ENCODE measurements at regions not wholly inside any gene's neighbourhood (a gene's known extent, or its start where the extent isn't known, plus 50 kb on each side); places are given as distances from the start of the nearest gene placed in this dataset.

GRCh38 chr18:22282311-22283115, 113.1 kb downstream of the GATA6 start:
- peak overlapping the region; percentile 74 to 90 (median 82) for H3K27ac Mint-ChIP-seq
- H3K4me1 Mint-ChIP-seq, result peaks cover 0 to 18% (median 16%) of the 10 kb centered on the region in 4 donors
- H3K4me3 Mint-ChIP-seq, result peak overlapping the region in 4 of 10 donors; percentile 16 to 37 (median 32)
- peaks cover 0 to 5% (median 0%) of the 10 kb centered on the region in 9 donors for H3K9me3 Mint-ChIP-seq
- POLR2A ChIA-PET, result interaction anchor here (0.6 to 1.1 kb wide), 2 partner anchors 12 to 65 kb away, joined by 4 to 5 read pairs; no protein-coding TSS in a partner anchor
- peak; percentile 85 to 91 for ATAC-seq
- peaks cover 0 to 2% (median 0%) of the 10 kb centered on the region in 3 donors for H3K36me3 Mint-ChIP-seq
- H3K27me3 Mint-ChIP-seq, result peaks cover 0 to 11% (median 2%) of the 10 kb centered on the region in 5 donors
- DNase-seq, result peak in 8 of 10 donors; percentile 4 to 65 (median 46)

DNA sequence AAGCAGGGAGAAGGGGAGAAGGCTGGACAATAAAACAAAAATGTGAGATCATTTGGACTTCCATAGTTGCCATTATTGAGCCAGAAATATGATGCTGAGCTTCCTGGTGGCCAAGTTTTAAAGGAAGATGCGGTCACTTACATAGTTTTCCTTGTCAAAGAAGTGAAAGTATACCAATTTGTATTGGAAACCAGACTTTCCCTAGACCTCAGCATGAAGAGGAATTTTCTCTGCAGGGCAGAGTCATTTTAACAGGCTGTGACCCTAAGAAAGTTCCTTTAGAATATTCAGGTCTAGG, 111.0 kb downstream of the GATA6 start:
- peak overlapping the region in 2 of 10 donors; percentile 52 to 61 for H3K27ac Mint-ChIP-seq
- DNase-seq (no peak), ATAC-seq (no peak)
- POLR2A ChIA-PET, result interaction anchor here (1.8 kb wide), 1 partner anchor 67 kb away, joined by 6 read pairs; no protein-coding TSS in a partner anchor
- H3K9me3 Mint-ChIP-seq, result peaks cover 0 to 4% (median 0%) of the 10 kb centered on the region in 9 donors
- H3K36me3 Mint-ChIP-seq, result peaks cover 0 to 2% (median 0%) of the 10 kb centered on the region in 3 donors
- peaks cover 0 to 17% (median 9%) of the 10 kb centered on the region in 4 donors for H3K4me1 Mint-ChIP-seq
- peaks cover 0 to 11% (median 3%) of the 10 kb centered on the region in 5 donors for H3K27me3 Mint-ChIP-seq
- no peak overlapping the region for H3K4me3 Mint-ChIP-seq

DNA sequence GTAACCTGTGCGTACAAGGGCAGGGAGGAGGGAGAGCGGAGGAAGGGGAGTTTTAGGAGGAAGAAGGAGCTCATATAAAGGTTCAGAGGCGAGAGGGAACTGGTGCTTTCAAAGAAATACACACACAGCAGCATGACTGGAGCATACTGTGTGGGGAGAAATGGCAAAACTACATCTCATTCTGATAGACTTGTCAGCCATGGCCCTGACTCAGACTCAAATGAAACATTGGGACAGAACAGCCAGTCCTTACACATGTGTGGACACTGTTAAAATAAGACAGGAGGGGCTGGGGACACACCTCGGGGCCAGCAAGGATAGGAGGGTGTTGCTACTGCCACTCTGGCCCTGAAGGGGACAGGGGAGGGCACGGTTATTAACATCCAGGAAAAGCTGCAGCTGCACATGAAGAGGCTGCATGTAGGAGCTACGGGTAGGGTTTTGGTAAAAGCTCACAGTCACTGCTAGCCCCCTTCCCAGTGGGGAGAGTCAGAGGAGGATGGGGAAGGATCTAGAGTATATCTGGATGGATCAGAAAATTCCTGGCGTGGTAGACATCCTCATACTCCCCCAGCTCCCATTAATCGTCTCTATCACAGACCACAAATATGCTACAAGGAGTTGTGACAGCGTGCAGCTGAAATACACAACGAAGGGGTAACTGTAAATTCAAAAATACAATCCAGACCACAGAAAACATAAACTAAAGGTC, 110.5 kb downstream of the GATA6 start:
- ATAC-seq (no peak), DNase-seq (no peak)
- Mint-ChIP-seq H3K36me3 (peaks cover 0 to 2% (median 0%) of the 10 kb centered on the region in 3 donors), H3K4me3 (no peak overlapping the region), H3K4me1 (peaks cover 0 to 17% (median 8%) of the 10 kb centered on the region in 4 donors), H3K9me3 (peaks cover 0 to 4% (median 0%) of the 10 kb centered on the region in 9 donors), H3K27me3 (peaks cover 0 to 11% (median 0%) of the 10 kb centered on the region in 5 donors), H3K27ac (peak overlapping the region in 5 of 10 donors; percentile 8 to 75 (median 34))
- POLR2A ChIA-PET, result interaction anchor here (1.8 kb wide), 1 partner anchor 68 kb away, joined by 6 read pairs; no protein-coding TSS in a partner anchor

GRCh38 chr18:22278798-22279197, 109.4 kb downstream of the GATA6 start:
- Mint-ChIP-seq H3K27ac (peak overlapping the region in 2 of 10 donors; percentile 7 to 78), H3K4me3 (no peak overlapping the region), H3K4me1 (peaks cover 0 to 17% (median 9%) of the 10 kb centered on the region in 4 donors), H3K27me3 (peaks cover 0 to 11% (median 2%) of the 10 kb centered on the region in 5 donors), H3K9me3 (peaks cover 0 to 7% (median 0%) of the 10 kb centered on the region in 9 donors), H3K36me3 (peaks cover 0 to 1% (median 0%) of the 10 kb centered on the region in 3 donors)
- no peak for ATAC-seq
- POLR2A ChIA-PET, result no interaction called here
- no peak for DNase-seq

GRCh38 chr18:22277758-22278157, 108.4 kb downstream of the GATA6 start:
- Mint-ChIP-seq H3K27me3 (peaks cover 0 to 11% (median 2%) of the 10 kb centered on the region in 5 donors), H3K9me3 (peaks cover 0 to 3% (median 0%) of the 10 kb centered on the region in 9 donors), H3K4me1 (peaks cover 0 to 12% (median 8%) of the 10 kb centered on the region in 4 donors), H3K36me3 (no peaks in the 10 kb centered on the region), H3K27ac (peak overlapping the region in 1 of 10 donors; percentile 2), H3K4me3 (no peak overlapping the region)
- no peak for ATAC-seq
- no peak for DNase-seq
- POLR2A ChIA-PET, result no interaction called here

DNA sequence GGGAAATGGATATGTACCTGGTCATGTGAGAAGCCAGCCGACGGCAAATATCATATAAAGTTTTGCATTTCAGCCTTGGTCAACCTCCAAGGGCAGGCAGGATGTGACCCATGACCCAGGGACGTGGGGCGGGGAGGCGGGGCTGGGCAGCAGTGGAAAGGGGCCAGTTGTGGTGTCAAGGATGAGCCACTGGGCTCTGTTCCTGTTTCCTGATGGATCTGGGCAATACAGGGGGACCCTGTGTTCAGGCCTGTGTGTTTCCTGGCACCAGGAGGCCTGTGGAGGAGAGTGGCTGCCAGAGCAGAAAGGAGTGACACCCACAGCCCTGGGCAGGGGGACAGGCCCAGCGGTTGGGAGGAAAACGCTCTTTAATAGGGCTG, 106.9 kb downstream of the GATA6 start:
- Mint-ChIP-seq H3K4me3 (no peak overlapping the region), H3K9me3 (peaks cover 0 to 3% (median 0%) of the 10 kb centered on the region in 9 donors), H3K27me3 (peaks cover 0 to 11% (median 3%) of the 10 kb centered on the region in 5 donors), H3K4me1 (peaks cover 0 to 6% (median under 1%) of the 10 kb centered on the region in 4 donors), H3K27ac (no peak overlapping the region), H3K36me3 (no peaks in the 10 kb centered on the region)
- POLR2A ChIA-PET, result no interaction called here
- no peak for DNase-seq
- ATAC-seq, result no peak

DNA sequence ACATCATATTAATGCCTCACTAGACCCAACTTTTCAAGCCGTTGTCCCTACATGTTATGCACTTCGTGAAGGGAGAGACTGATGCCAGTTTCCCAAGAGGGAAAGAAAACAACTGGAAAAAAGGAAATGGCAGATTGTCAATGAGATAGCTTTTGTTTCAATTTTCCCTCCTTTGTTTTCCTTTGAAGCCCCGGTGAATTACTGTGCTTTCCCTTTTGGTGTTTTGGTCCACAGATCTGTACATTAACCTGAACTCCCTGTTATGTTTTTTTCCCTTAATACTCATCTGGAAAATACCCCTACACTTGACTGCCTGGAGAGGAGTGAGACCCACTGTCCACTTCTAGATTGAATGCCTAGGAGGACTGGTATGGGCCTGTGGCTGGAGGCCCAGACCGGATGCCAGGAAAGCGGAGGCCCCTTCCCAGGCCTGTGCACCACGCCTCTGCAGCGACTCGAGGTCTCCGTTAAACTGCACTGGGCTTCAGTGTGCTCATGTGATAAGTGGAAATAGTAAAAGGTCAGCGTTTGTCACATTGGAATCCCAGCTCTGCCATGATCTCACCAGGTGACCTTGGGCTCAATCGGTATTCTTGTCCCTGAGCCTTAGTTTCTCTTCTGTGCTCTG, 106.4 kb downstream of the GATA6 start:
- peaks cover 0 to 6% (median 2%) of the 10 kb centered on the region in 4 donors for H3K4me1 Mint-ChIP-seq
- POLR2A ChIA-PET, result no interaction called here
- ATAC-seq (no peak), DNase-seq (no peak)
- no peaks in the 10 kb centered on the region for H3K36me3 Mint-ChIP-seq
- H3K27ac Mint-ChIP-seq, result peak overlapping the region in 1 of 10 donors; percentile 56
- H3K4me3 Mint-ChIP-seq, result no peak overlapping the region
- peaks cover 0 to 3% (median 0%) of the 10 kb centered on the region in 9 donors for H3K9me3 Mint-ChIP-seq
- H3K27me3 Mint-ChIP-seq, result peaks cover 1 to 11% (median 5%) of the 10 kb centered on the region in 5 donors

DNA sequence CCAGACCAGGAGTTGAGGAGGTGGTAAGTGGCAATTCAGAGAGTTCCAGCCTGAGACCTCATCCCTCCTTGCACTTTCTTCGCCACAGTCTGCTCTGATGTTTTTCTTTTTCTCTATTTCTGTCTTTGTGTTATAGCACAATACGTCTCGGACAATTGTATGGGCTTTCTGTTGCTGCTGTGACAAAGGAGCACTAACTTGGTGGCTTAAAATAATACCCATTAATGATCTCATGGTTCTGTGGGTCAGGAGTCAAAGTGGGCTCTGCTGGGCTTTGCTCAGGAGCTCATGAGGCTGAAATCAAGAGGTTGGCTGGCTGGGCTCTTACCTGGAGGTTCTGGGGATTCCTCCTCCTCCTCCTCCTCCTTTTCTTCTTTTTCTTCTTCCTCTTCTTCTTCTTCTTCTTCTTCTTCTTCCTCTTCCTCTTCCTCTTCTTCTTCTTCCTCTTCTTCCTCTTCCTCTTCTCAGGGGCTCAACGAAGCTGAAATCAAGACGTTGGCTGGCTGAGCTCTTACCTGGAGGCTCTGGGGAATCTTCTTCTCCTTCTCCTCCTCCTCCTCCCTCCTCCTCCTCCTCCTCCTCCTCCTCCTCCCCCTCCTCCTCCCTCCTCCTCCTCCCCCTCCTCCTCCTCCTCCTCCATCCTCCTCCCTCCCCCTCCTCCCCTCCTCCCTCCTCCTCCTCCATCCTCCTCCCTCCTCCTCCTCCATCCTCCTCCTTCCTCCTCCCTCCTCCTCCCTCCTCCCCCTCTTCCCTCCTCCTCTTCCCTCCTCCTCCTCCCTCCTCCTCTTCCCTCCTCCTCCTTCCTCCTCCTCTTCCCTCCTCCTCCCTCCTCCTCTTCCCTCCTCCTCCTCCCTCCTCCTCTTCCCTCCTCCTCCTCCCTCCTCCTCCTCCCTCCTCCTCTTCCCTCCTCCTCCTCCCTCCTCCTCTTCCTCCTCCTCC, 104.0 kb downstream of the GATA6 start:
- H3K4me3 Mint-ChIP-seq, result no peak overlapping the region
- H3K27ac Mint-ChIP-seq, result peak overlapping the region in 1 of 10 donors; percentile 20
- peaks cover 0 to 3% (median 0%) of the 10 kb centered on the region in 9 donors for H3K9me3 Mint-ChIP-seq
- no peak for DNase-seq
- H3K27me3 Mint-ChIP-seq, result peaks cover 0 to 11% (median 7%) of the 10 kb centered on the region in 5 donors
- H3K4me1 Mint-ChIP-seq, result peaks cover 0 to 5% (median under 1%) of the 10 kb centered on the region in 4 donors
- no peak for ATAC-seq
- POLR2A ChIA-PET, result no interaction called here
- peaks cover 0 to 4% (median 0%) of the 10 kb centered on the region in 3 donors for H3K36me3 Mint-ChIP-seq

DNA sequence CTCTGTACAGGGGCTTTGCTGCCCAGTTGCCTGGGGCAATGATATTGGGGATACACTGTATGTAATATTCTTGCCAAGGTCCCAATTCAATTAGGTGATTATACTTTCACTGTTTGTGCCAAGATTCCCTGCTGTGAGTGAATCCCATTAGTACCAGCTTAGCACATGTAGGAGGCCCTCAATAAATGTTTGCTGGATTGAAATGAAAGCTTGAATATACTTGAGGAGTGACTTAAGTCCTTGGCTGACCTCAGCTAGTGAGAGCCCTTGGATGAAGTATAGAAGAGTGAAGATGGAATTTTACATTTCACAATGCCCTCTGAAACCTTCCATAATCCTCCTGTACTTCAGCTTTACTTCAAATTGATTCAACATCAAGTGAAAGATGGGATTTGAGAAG, 102.9 kb downstream of the GATA6 start:
- POLR2A ChIA-PET, result no interaction called here
- peaks cover 0 to 3% (median 0%) of the 10 kb centered on the region in 9 donors for H3K9me3 Mint-ChIP-seq

DNA sequence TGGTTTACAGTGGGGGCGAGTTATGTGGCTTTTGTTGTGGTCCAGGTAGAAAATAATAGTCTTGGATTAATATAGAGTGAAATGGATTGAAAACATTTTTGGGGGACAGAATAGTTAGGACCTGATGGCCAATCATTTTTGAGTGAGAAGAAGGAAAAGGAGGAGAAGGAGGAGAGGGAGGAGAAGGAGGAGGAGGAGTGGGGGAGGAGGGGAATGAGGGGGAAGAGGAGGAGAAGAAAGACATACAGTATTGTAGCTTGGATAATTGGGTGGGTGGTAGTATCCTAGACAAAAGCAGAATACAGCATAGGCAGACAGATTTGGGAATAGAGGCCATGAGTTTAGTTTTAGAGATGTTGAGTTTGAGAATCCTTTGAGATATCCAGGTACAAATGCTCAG, 101.6 kb downstream of the GATA6 start:
- POLR2A ChIA-PET, result no interaction called here
- ATAC-seq (no peak), DNase-seq (no peak)
- Mint-ChIP-seq H3K9me3 (peaks cover 0 to 3% (median 0%) of the 10 kb centered on the region in 9 donors), H3K4me3 (no peak overlapping the region), H3K4me1 (peaks cover 0 to 5% (median under 1%) of the 10 kb centered on the region in 4 donors), H3K27ac (no peak overlapping the region), H3K27me3 (peaks cover 0 to 19% (median 8%) of the 10 kb centered on the region in 5 donors), H3K36me3 (peaks cover 0 to 4% (median 0%) of the 10 kb centered on the region in 3 donors)

More for the DNA sequence above, 102.9 kb downstream of the GATA6 start:
- Mint-ChIP-seq H3K4me3 (no peak overlapping the region), H3K27me3 (peaks cover 0 to 19% (median 7%) of the 10 kb centered on the region in 5 donors), H3K36me3 (peaks cover 0 to 4% (median 0%) of the 10 kb centered on the region in 3 donors), H3K4me1 (peaks cover 0 to 5% (median under 1%) of the 10 kb centered on the region in 4 donors), H3K27ac (peak overlapping the region in 1 of 10 donors; percentile 20)
- no peak for DNase-seq
- no peak for ATAC-seq

GRCh38 chr18:22268641-22269128, 99.3 kb downstream of the GATA6 start:
- DNase-seq, result no peak

More at GRCh38 chr18:22268641-22269128, 99.3 kb downstream of the GATA6 start:
- Mint-ChIP-seq H3K4me3 (no peak overlapping the region), H3K4me1 (peaks cover 0 to 7% (median 0%) of the 10 kb centered on the region in 4 donors), H3K36me3 (peaks cover 0 to 4% (median 0%) of the 10 kb centered on the region in 3 donors), H3K27ac (no peak overlapping the region), H3K27me3 (peaks cover 7 to 26% (median 8%) of the 10 kb centered on the region in 5 donors), H3K9me3 (peaks cover 0 to 4% (median 0%) of the 10 kb centered on the region in 9 donors)
- POLR2A ChIA-PET, result no interaction called here
- ATAC-seq, result no peak
